Calu3 (cell line): ENCODE measurements at regions not wholly inside any gene's neighbourhood (a gene's known extent, or its start where the extent isn't known, plus 50 kb on each side); places are given as distances from the start of the nearest gene placed in this dataset.

Experiments used
- BruUV-seq: library from RNA; stranded (reverse); fragments of 400-500 nt; replicated peaks from 2 replicates; lab custom pipeline; 2021; lab: Mats Ljungman, UMichigan
- CTCF ChIA-PET: fragments of 300-600 bp; sonication (Branson Sonifier 250); formaldehyde crosslinking; loops from one replicate; lab custom pipeline; 2022; ENCODE audit warnings: antibody characterized with exemption; lab: Charles Lee
- DNase-seq: peaks from one replicate; pipeline ENCODE4 v3.0.0; 2022
- H3K27ac Mint-ChIP-seq: one replicate; pipeline ENCODE4 v1.8.0; 2022; ENCODE audit warnings: mixed read lengths; ENCODE audit not compliant: unreplicated experiment
- H3K27me3 Mint-ChIP-seq: one replicate; pipeline ENCODE4 v1.8.0; 2022; ENCODE audit warnings: mixed read lengths; ENCODE audit not compliant: unreplicated experiment
- H3K36me3 Mint-ChIP-seq: one replicate; pipeline ENCODE4 v1.8.0; 2022; ENCODE audit warnings: mild to moderate bottlenecking, moderate library complexity, mixed read lengths; ENCODE audit not compliant: insufficient read depth, unreplicated experiment
- H3K4me1 Mint-ChIP-seq: one replicate; pipeline ENCODE4 v1.8.0; 2022; ENCODE audit warnings: mild to moderate bottlenecking, low read depth, mixed read lengths; ENCODE audit not compliant: unreplicated experiment
- H3K4me3 Mint-ChIP-seq: one replicate; pipeline ENCODE4 v1.8.0; 2022; ENCODE audit warnings: mild to moderate bottlenecking, low read depth, moderate library complexity, mixed read lengths; ENCODE audit not compliant: unreplicated experiment
- H3K9me3 Mint-ChIP-seq: one replicate; pipeline ENCODE4 v1.8.0; 2022; ENCODE audit warnings: low read depth, mixed read lengths; ENCODE audit not compliant: unreplicated experiment
- intact Hi-C: fragments of 100-400 bp; cut with micrococcal nuclease; formaldehyde crosslinking; loops from one replicate; pipeline ENCODE4 v1.10.0; 2022; ENCODE audit not compliant: unreplicated experiment
- TF ChIP-seq, protein P1 (sequence below): fragments of 200-600 bp; IDR thresholded peaks from one replicate; pipeline ENCODE4 v1.8.0; 2022; ENCODE audit warnings: antibody characterized with exemption; ENCODE audit not compliant: unreplicated experiment

DNA sequence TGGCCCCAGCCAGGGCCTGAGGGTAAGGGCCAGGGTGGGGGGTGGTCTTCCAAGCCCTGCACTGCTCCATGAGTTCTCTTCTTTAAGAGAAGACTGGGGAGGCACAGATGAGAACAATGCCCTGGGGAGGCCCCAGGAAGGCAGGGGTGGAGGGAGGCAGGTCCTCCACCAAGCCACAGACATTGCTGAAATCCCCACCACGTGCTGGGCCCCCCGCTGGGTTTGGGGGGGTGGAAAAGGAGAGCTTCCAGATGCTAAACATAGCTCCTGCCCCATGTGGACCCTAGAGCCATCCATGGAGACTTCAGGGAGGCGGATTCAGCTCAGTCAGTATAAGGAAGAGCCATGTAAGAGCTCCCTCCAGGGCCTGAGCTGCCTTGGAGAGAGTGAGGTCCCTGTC lies 157.8 kb upstream of the LINGO1 start:
- Mint-ChIP-seq H3K4me3 (no peak overlapping the region), H3K4me1 (no peaks in the 10 kb centered on the region), H3K36me3 (no peaks in the 10 kb centered on the region), H3K27ac (no peak overlapping the region), H3K27me3 (peaks cover 93% of the 10 kb centered on the region), H3K9me3 (no peaks in the 10 kb centered on the region)
- CTCF ChIA-PET, result interaction anchor here (0.6 kb wide), 1 partner anchor 1370 kb away, joined by 3 read pairs; no protein-coding TSS in a partner anchor
- TF ChIP-seq, protein P1, sequence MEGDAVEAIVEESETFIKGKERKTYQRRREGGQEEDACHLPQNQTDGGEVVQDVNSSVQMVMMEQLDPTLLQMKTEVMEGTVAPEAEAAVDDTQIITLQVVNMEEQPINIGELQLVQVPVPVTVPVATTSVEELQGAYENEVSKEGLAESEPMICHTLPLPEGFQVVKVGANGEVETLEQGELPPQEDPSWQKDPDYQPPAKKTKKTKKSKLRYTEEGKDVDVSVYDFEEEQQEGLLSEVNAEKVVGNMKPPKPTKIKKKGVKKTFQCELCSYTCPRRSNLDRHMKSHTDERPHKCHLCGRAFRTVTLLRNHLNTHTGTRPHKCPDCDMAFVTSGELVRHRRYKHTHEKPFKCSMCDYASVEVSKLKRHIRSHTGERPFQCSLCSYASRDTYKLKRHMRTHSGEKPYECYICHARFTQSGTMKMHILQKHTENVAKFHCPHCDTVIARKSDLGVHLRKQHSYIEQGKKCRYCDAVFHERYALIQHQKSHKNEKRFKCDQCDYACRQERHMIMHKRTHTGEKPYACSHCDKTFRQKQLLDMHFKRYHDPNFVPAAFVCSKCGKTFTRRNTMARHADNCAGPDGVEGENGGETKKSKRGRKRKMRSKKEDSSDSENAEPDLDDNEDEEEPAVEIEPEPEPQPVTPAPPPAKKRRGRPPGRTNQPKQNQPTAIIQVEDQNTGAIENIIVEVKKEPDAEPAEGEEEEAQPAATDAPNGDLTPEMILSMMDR, result no peak
- no peak for DNase-seq
- no TSS peak for BruUV-seq
- intact Hi-C loops, result no loop called here

DNA sequence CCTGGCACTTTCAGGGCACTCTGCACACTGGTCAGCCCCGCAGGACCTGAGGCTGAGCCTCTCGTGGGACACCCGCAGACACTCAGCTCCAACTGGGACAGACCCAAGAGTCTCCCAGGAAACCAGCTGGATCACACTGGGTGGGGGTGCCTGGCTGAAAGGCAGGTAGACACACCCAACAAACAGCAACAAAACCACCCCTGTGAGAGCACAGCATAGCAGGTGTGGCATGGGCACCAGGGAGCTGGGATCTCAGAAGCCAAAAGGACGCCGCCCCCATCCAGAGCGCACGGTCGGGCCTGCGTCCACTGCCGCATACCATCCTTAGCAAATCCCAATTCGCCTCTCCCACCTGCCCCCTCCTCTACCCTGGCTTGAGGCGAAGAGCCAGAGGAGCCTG lies 154.2 kb upstream of the LINGO1 start:
- BruUV-seq, result no TSS peak
- H3K4me3 Mint-ChIP-seq, result no peak overlapping the region
- H3K27me3 Mint-ChIP-seq, result peaks cover 100% of the 10 kb centered on the region
- no peaks in the 10 kb centered on the region for H3K4me1 Mint-ChIP-seq
- no peaks in the 10 kb centered on the region for H3K9me3 Mint-ChIP-seq
- H3K27ac Mint-ChIP-seq, result no peak overlapping the region
- TF ChIP-seq, protein P1, result no peak
- no peak for DNase-seq
- H3K36me3 Mint-ChIP-seq, result no peaks in the 10 kb centered on the region
- CTCF ChIA-PET, result interaction anchor here (0.7 kb wide), 1 partner anchor 54 kb away, joined by 3 read pairs; no protein-coding TSS in a partner anchor
- intact Hi-C loops, result no loop called here

DNA sequence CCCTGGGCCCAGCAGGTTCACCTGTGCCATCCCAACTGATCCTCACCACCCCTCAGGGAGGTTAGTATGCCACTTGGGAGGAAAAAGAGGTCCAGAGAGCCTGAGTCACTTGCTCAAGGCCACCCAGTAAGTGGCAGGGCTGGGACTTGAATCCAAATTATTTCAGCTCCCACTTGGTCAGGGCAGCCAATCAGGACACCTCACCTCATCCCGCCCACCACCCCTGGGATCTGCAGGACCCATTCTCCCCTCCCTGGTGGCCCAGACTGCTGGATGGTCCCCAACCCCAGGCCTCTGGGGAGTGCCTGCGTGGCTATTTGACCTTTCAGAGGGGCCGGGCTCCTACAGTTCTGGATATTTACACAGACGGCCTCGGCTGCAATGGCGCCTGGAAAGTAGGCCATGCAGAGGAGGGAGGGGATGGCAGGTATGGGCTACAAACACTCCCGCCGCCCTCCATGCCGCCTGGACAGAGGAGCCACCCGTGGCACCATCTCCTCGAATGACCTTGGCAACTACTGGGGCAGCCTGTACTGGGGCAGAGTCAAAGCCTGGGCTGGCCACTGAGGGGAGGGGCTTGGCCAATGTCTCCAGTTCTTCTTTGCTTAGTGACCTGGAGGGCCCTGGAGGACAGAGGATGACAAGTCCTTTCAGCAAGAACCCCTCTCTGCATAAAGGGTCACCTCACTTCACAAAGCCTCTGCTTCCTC lies 153.6 kb upstream of the LINGO1 start:
- Mint-ChIP-seq H3K9me3 (no peaks in the 10 kb centered on the region), H3K4me3 (no peak overlapping the region), H3K27ac (no peak overlapping the region), H3K27me3 (peaks cover 97% of the 10 kb centered on the region), H3K36me3 (no peaks in the 10 kb centered on the region), H3K4me1 (no peaks in the 10 kb centered on the region)
- no peak for DNase-seq
- intact Hi-C loops, result no loop called here
- no TSS peak for BruUV-seq
- TF ChIP-seq, protein P1, result no peak
- CTCF ChIA-PET, result interaction anchor here (0.6 kb wide), 1 partner anchor 122 kb away, joined by 3 read pairs; no protein-coding TSS in a partner anchor

DNA sequence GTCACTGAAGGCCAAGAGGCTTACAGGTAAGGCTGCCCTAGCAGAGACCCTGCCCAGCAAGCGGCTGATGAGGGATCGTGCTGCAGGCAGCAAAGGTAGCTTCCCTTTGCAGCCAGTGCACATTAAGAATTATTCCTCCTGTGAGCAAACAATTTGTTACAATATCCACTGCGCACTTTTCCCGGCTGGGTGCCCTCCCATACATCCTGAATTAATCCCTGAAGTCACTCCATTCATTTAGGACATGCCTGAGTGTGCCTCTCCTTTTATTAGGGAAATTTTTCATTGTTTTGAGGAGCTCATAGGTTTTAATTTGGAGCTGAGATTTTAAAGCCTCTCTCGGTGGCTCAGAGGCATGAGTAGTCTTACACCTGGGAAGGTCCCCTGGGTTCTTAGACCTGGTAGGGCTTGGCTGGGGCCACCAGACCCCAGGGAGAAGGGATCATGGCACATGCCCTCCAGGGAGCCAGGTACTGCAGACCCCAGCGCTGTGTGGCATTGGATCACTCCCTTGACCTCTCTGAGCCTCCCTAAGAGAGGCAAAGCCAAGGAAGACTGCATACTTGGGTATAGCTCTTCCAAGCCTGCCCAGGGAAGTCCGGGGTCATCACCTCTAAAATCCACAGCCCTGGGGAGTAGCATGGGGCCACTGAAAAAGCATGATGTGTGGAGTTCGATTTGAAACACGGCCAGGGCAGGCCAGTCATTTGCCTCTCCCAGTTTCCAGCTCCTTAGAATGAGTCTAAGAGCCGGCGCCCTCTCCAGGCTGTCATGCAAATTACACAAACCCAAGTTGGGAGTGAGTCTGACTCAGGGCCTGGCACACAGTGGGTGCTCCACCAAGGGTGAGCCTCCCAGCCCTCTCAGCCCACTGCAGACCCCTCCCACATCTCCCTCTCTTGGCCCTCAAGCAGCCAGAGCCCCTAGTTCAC lies 151.9 kb upstream of the LINGO1 start:
- TF ChIP-seq, protein P1, result peak; percentile 45
- no peaks in the 10 kb centered on the region for H3K36me3 Mint-ChIP-seq
- no peak overlapping the region for H3K27ac Mint-ChIP-seq
- intact Hi-C loops, result no loop called here
- peak; percentile 32 for DNase-seq
- H3K4me1 Mint-ChIP-seq, result no peaks in the 10 kb centered on the region
- H3K9me3 Mint-ChIP-seq, result peaks cover 3% of the 10 kb centered on the region
- CTCF ChIA-PET, result interaction anchor here (0.6 to 1.1 kb wide), 2 partner anchors 127 to 151 kb away, joined by 3 read pairs; no protein-coding TSS in a partner anchor
- H3K27me3 Mint-ChIP-seq, result peaks cover 91% of the 10 kb centered on the region
- BruUV-seq, result no TSS peak
- no peak overlapping the region for H3K4me3 Mint-ChIP-seq
